Peyer's patch (tissue), 4 donors: ENCODE measurements at regions not wholly inside any gene's neighbourhood (a gene's known extent, or its start where the extent isn't known, plus 50 kb on each side); places are given as distances from the start of the nearest gene placed in this dataset.

Experiments used
- DNase-seq, 3 donors: peaks; one replicate each; pipeline ENCODE4 v3.0.0-alpha.2; 2017 to 2019
- H3K27ac ChIP-seq, 4 donors: fragments of 200-600 bp; sonication (generic); one replicate each; pipeline ENCODE4 v1.5.1; 2016 to 2019
- H3K27me3 ChIP-seq, 2 donors: fragments of 200-600 bp; sonication (generic); one replicate each; pipeline ENCODE4 v1.5.1; 2019
- H3K36me3 ChIP-seq, 3 donors: fragments of 200-600 bp; sonication (generic); one replicate each; pipeline ENCODE4 v1.5.1; 2016 to 2019
- H3K4me1 ChIP-seq, 4 donors: fragments of 200-600 bp; sonication (generic); one replicate each; pipeline ENCODE4 v1.5.1; 2016 to 2019
- H3K4me3 ChIP-seq, 4 donors: fragments of 200-600 bp; sonication (generic); 1 replicate in 3 of 4; 2 replicates in 1 of 4; pipeline ENCODE4 v1.5.1; 2016 to 2019; ENCODE audit warnings: mild to moderate bottlenecking in 1 of 4
- H3K9me3 ChIP-seq, 4 donors: fragments of 200-600 bp; sonication (generic); one replicate each; pipeline ENCODE4 v1.5.1; 2016 to 2019; ENCODE audit warnings: mild to moderate bottlenecking in 1 of 4
- CTCF ChIP-seq, 6 experiments: fragments of 450-650 bp in 4 of 6; fragments of 200-600 bp in 2 of 6; sonication (generic) in 1 of 6; IDR thresholded peaks; one replicate each; pipeline ENCODE4 v1.5.1; 2017 to 2019; ENCODE audit warnings: antibody characterized with exemption in 6 of 6, mild to moderate bottlenecking in 3 of 6, moderate library complexity in 1 of 6
- POLR2A ChIP-seq, 2 donors: fragments of 450-650 bp; IDR thresholded peaks; one replicate each; pipeline ENCODE4 v1.5.1; 2017; ENCODE audit warnings: antibody characterized with exemption in 2 of 2, mild to moderate bottlenecking in 2 of 2, moderate library complexity in 2 of 2

DNA sequence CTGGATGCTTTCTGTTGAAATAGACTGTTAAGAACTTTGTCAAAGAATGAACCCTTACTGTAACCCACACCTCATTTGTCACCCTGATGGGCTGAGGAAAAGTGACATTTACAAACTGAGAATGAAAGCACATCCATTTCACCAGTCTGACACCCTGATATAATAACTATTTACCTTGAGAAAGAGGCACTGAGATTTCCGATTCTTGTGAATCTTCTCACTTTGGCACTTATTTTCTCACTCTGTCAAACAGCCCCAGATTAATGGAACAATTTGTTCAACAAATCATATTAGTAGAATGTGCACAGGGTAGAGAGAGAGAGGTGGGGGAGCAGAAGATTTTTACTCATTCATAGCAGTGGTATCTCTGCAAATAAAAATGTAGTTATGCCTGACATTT lies 606.9 kb downstream of the MCTP2 start:
- DNase-seq = no peak
- Histone ChIP-seq H3K27me3 (no peaks in the 10 kb centered on the region), H3K27ac (no peak overlapping the region), H3K9me3 (no peaks in the 10 kb centered on the region), H3K4me3 (no peak overlapping the region), H3K4me1 (no peaks in the 10 kb centered on the region), H3K36me3 (no peaks in the 10 kb centered on the region)
- no peak for TF ChIP-seq CTCF (IDR thresholded peaks at IDR 0.05)
- TF ChIP-seq POLR2A (IDR thresholded peaks at IDR 0.05) = no peak

DNA sequence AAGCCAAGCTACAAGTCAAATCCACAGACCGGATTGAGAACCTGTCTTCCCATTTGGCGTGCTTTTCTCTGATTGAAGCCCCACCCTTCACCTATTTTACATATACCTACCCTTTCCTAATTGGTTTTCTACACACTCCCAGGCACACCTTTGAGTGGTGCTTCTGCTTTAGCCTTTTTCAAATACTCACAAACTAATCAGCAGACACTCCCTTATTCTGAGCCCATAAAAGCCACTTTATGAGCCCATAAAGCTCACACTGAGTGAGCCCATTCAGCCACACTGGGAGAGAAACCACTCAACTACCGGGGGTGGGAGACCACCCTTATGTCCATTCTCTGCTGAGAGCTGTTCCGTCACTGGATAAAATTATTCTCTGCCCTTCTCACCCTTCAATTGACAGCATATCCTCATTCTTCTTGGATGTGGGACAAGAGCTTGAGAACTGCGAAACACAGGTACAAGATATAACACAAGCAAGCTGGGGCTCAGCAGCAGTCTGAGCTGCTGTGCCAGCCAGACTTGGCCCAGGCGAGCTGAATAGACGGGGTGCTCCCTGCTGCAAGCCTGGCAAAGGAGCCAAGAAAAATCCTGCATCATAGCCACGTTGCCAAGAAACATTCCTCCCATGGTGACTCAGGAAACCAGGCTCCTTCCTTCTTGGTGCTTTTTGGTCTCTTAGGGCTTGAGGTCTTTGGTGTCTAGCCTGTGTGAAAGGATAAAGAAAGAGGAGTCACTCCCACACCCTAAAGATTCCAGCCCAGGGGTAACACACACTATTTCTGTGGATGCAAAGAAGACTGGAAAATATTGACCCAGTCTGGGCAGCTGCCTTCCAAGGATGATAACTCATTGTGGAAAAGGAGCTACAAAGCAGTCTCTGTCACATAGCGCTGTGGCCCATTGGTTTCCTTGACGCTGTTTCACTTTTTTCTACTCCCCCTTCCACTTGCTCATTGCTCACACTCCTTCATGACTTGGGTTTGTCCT lies 609.7 kb downstream of the MCTP2 start:
- no peak for DNase-seq
- no peaks in the 10 kb centered on the region for H3K36me3 ChIP-seq
- TF ChIP-seq POLR2A (IDR thresholded peaks at IDR 0.05) = no peak
- no peak for TF ChIP-seq CTCF (IDR thresholded peaks at IDR 0.05)
- no peak overlapping the region for H3K27ac ChIP-seq
- no peaks in the 10 kb centered on the region for H3K9me3 ChIP-seq
- no peak overlapping the region for H3K4me3 ChIP-seq
- peaks cover 0 to 9% (median 1%) of the 10 kb centered on the region in 4 donors for H3K4me1 ChIP-seq
- H3K27me3 ChIP-seq = no peaks in the 10 kb centered on the region

DNA sequence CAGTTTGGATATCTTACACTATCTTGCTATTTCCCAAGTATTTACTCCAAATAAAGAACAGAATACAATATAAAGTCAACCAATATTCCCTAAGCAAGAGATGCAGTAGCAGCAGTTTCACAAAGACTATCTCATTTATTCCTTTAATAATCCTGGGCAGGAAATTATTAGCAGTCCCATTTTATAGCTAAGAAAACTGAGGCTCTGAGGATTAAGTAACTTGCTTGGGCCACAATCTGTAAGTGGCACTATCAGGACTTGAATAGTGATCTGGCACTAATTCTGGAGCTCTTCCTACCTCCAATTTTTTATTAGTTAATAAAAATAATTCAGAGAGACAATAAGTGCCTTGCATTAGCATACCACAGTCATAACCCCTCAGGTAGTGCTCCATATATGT lies 611.7 kb downstream of the MCTP2 start:
- Histone ChIP-seq H3K36me3 (no peaks in the 10 kb centered on the region), H3K27me3 (no peaks in the 10 kb centered on the region), H3K9me3 (no peaks in the 10 kb centered on the region), H3K4me1 (peaks cover 0 to 10% (median 1%) of the 10 kb centered on the region in 4 donors), H3K27ac (no peak overlapping the region), H3K4me3 (no peak overlapping the region)
- TF ChIP-seq CTCF (IDR thresholded peaks at IDR 0.05) = no peak
- TF ChIP-seq POLR2A (IDR thresholded peaks at IDR 0.05) = no peak
- DNase-seq = no peak

GRCh38 chr15:94844198-94844537 lies 612.8 kb downstream of the MCTP2 start:
- H3K9me3 ChIP-seq = no peaks in the 10 kb centered on the region
- H3K4me3 ChIP-seq = peak overlapping the region in 2 of 4 donors; percentile 62 to 68
- H3K4me1 ChIP-seq = peaks cover 0 to 10% (median 1%) of the 10 kb centered on the region in 4 donors
- TF ChIP-seq POLR2A (IDR thresholded peaks at IDR 0.05) (no peak), CTCF (IDR thresholded peaks at IDR 0.05) (no peak)
- peak overlapping the region in 3 of 4 donors; percentile 81 to 96 (median 95) for H3K27ac ChIP-seq
- DNase-seq = no peak
- no peaks in the 10 kb centered on the region for H3K36me3 ChIP-seq
- no peaks in the 10 kb centered on the region for H3K27me3 ChIP-seq

- Histone ChIP-seq H3K27ac (peak overlapping the region in 3 of 4 donors; percentile 81 to 96 (median 95)), H3K4me3 (peak overlapping the region; percentile 25 to 68 (median 46)), H3K9me3 (no peaks in the 10 kb centered on the region), H3K4me1 (peaks cover 0 to 10% (median 1%) of the 10 kb centered on the region in 4 donors), H3K36me3 (no peaks in the 10 kb centered on the region), H3K27me3 (no peaks in the 10 kb centered on the region)
- DNase-seq = peak in 2 of 3 donors; percentile 88 to 90
- TF ChIP-seq POLR2A (IDR thresholded peaks at IDR 0.05) (no peak), CTCF (IDR thresholded peaks at IDR 0.05) (peak in 2 of 6 experiments; percentile 1 to 4)
Measured at GRCh38 chr15:94844538-94845389, 613.4 kb downstream of the MCTP2 start.
